ENCODE measurements at regions not wholly inside any gene's neighbourhood (a gene's known extent, or its start where the extent isn't known, plus 50 kb on each side); places are given as distances from the start of the nearest gene placed in this dataset.
A peak's percentile ranks its signal among the peaks of the same experiment; 100 is the strongest.

DNA sequence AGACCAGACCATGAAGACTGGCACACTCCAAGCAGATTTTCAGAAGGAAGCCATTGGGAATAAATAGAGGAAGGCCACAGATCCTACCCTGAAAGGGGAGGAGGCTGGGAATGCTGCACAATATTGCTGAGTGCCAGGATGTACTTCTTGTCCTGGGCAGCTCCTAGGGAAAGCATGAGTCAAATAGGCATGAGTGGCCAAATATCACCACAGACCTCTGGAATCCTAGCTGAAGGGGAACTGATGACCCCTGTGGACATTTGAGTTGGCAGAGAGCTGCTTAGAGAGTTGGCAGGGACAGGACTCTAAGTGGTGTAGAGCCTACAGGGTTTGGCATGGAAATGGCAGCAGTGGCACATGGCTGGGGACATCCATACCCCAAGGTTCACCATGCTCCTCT lies 234.3 kb upstream of the TRPC4 start:
- no peaks in the 10 kb centered on the region for H4K20me1 ChIP-seq (ENCODE audit: control insufficient read depth, extremely low read depth, insufficient read depth, low read length)
- no peaks in the 10 kb centered on the region for H3K4me1 ChIP-seq (ENCODE audit: control insufficient read depth, extremely low read depth, insufficient read depth, low read length)
- no peak overlapping the region for H3K4me3 ChIP-seq (replicated peaks in 1 of 4; ENCODE audit: control extremely low read depth in 1 of 4, insufficient read depth in 1 of 4, low read depth in 3 of 4, low read length in 4 of 4)
- H3K4me2 ChIP-seq (ENCODE audit: extremely low read depth, insufficient read depth, low read length) = no peak overlapping the region
- no peaks in the 10 kb centered on the region for H3K36me3 ChIP-seq (ENCODE audit: control insufficient read depth, insufficient read depth, low read length)
- H2AFZ ChIP-seq (ENCODE audit: low read length) = no peak overlapping the region
- TF ChIP-seq, protein P1, sequence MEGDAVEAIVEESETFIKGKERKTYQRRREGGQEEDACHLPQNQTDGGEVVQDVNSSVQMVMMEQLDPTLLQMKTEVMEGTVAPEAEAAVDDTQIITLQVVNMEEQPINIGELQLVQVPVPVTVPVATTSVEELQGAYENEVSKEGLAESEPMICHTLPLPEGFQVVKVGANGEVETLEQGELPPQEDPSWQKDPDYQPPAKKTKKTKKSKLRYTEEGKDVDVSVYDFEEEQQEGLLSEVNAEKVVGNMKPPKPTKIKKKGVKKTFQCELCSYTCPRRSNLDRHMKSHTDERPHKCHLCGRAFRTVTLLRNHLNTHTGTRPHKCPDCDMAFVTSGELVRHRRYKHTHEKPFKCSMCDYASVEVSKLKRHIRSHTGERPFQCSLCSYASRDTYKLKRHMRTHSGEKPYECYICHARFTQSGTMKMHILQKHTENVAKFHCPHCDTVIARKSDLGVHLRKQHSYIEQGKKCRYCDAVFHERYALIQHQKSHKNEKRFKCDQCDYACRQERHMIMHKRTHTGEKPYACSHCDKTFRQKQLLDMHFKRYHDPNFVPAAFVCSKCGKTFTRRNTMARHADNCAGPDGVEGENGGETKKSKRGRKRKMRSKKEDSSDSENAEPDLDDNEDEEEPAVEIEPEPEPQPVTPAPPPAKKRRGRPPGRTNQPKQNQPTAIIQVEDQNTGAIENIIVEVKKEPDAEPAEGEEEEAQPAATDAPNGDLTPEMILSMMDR (conservative IDR thresholded peaks at IDR 0.05 in 1 of 2, IDR thresholded peaks at IDR 0.05 in 1 of 2; ENCODE audit: low read depth in 1 of 2, low read length in 2 of 2) = no peak
- TF ChIP-seq EZH2 (IDR thresholded peaks at IDR 0.05; ENCODE audit: low read length, missing control alignments) = no peak
- H3K27me3 ChIP-seq (ENCODE audit: control insufficient read depth, insufficient read depth, low read length) = no peaks in the 10 kb centered on the region
- H3K9me3 ChIP-seq (ENCODE audit: control insufficient read depth, insufficient read depth, low read depth, low read length) = no peaks in the 10 kb centered on the region
- no peak overlapping the region for H3K9ac ChIP-seq (ENCODE audit: insufficient read depth, low read length)
- DNase-seq (ENCODE audit: low read depth in 2 of 2) = peak in 1 of 2 donors; percentile 13
- no peak overlapping the region for H3K27ac ChIP-seq (ENCODE audit: insufficient read depth, low read length)
- H3K79me2 ChIP-seq (ENCODE audit: control insufficient read depth, insufficient read depth, low read length) = no peaks in the 10 kb centered on the region

DNA sequence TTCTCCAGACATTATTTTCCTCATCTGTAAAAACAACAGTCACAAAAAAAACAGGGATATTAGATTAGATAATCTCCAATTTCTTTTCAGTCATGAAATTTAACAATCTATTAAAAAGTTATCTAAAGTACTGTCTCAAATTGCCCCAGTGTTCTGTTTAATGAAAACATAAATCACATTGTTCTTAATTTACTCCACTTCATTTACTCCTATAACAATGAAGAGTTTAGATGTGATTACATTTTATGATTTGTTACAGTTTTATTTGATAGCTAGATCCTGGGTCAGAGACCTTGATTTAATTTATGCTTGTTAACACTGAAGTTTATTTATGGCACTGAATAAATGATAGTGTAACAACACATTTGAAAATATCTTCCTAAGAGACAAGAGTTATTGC lies 230.2 kb upstream of the TRPC4 start:
- H2AFZ ChIP-seq (ENCODE audit: low read length) = no peak overlapping the region
- no peak overlapping the region for H3K9ac ChIP-seq (ENCODE audit: insufficient read depth, low read length)
- no peak overlapping the region for H3K4me2 ChIP-seq (ENCODE audit: extremely low read depth, insufficient read depth, low read length)
- H3K9me3 ChIP-seq (ENCODE audit: control insufficient read depth, insufficient read depth, low read depth, low read length) = no peaks in the 10 kb centered on the region
- no peaks in the 10 kb centered on the region for H3K79me2 ChIP-seq (ENCODE audit: control insufficient read depth, insufficient read depth, low read length)
- H3K4me1 ChIP-seq (ENCODE audit: control insufficient read depth, extremely low read depth, insufficient read depth, low read length) = no peaks in the 10 kb centered on the region
- H3K4me3 ChIP-seq (replicated peaks in 1 of 4; ENCODE audit: control extremely low read depth in 1 of 4, insufficient read depth in 1 of 4, low read depth in 3 of 4, low read length in 4 of 4) = no peak overlapping the region
- TF ChIP-seq EZH2 (IDR thresholded peaks at IDR 0.05; ENCODE audit: low read length, missing control alignments) = no peak
- TF ChIP-seq, protein P1 (conservative IDR thresholded peaks at IDR 0.05 in 1 of 2, IDR thresholded peaks at IDR 0.05 in 1 of 2; ENCODE audit: low read depth in 1 of 2, low read length in 2 of 2) = no peak
- no peaks in the 10 kb centered on the region for H4K20me1 ChIP-seq (ENCODE audit: control insufficient read depth, extremely low read depth, insufficient read depth, low read length)
- H3K27ac ChIP-seq (ENCODE audit: insufficient read depth, low read length) = no peak overlapping the region
- H3K36me3 ChIP-seq (ENCODE audit: control insufficient read depth, insufficient read depth, low read length) = no peaks in the 10 kb centered on the region
- no peaks in the 10 kb centered on the region for H3K27me3 ChIP-seq (ENCODE audit: control insufficient read depth, insufficient read depth, low read length)
- no peak for DNase-seq (ENCODE audit: low read depth in 2 of 2)

DNA sequence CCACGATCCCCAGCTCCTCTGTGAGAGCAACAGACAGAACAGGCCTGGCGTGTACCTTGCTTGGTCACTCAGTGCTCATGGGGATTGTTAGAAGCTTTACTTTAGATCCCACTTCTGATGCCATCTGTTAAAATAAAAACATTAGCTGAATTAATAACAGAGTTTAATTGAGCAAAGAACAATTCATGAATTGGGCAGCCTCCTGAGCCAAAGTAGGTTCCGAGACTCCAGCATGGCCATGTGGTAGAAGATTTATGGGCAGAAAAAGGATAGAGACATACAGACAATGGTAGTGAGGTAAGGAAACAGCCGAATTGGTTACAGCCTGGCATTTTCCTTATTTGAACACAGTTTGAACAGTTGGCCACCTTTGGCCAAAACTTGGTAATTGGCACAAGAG lies 223.9 kb upstream of the TRPC4 start:
- Histone ChIP-seq H3K4me3 (replicated peaks in 1 of 4; ENCODE audit: control extremely low read depth in 1 of 4, insufficient read depth in 1 of 4, low read depth in 3 of 4, low read length in 4 of 4) (no peak overlapping the region), H3K36me3 (ENCODE audit: control insufficient read depth, insufficient read depth, low read length) (no peaks in the 10 kb centered on the region), H4K20me1 (ENCODE audit: control insufficient read depth, extremely low read depth, insufficient read depth, low read length) (no peaks in the 10 kb centered on the region), H3K27me3 (ENCODE audit: control insufficient read depth, insufficient read depth, low read length) (no peaks in the 10 kb centered on the region), H3K4me1 (ENCODE audit: control insufficient read depth, extremely low read depth, insufficient read depth, low read length) (no peaks in the 10 kb centered on the region), H3K9ac (ENCODE audit: insufficient read depth, low read length) (no peak overlapping the region), H2AFZ (ENCODE audit: low read length) (no peak overlapping the region), H3K79me2 (ENCODE audit: control insufficient read depth, insufficient read depth, low read length) (no peaks in the 10 kb centered on the region), H3K4me2 (ENCODE audit: extremely low read depth, insufficient read depth, low read length) (no peak overlapping the region), H3K27ac (ENCODE audit: insufficient read depth, low read length) (no peak overlapping the region), H3K9me3 (ENCODE audit: control insufficient read depth, insufficient read depth, low read depth, low read length) (no peaks in the 10 kb centered on the region)
- DNase-seq (ENCODE audit: low read depth in 2 of 2) = no peak
- TF ChIP-seq, protein P1 (conservative IDR thresholded peaks at IDR 0.05 in 1 of 2, IDR thresholded peaks at IDR 0.05 in 1 of 2; ENCODE audit: low read depth in 1 of 2, low read length in 2 of 2) = no peak
- no peak for TF ChIP-seq EZH2 (IDR thresholded peaks at IDR 0.05; ENCODE audit: low read length, missing control alignments)

Measured in fibroblast of lung (primary cell).